GM23248 (cell line): ENCODE measurements at regions not wholly inside any gene's neighbourhood (a gene's known extent, or its start where the extent isn't known, plus 50 kb on each side); places are given as distances from the start of the nearest gene placed in this dataset.

Source experiments
- DNase-seq: peaks from one replicate; pipeline ENCODE4 v3.0.0-alpha.2; 2015
- H2AFZ ChIP-seq: fragments of 200-600 bp; sonication (generic); 2 replicates; pipeline ENCODE4 v1.6.1; 2016; ENCODE audit warnings: antibody characterized with exemption
- H3F3A ChIP-seq: fragments of 200-600 bp; sonication (generic); 2 replicates; pipeline ENCODE4 v1.6.1; 2016; ENCODE audit warnings: mild to moderate bottlenecking, antibody characterized with exemption, mixed run types; ENCODE audit not compliant: insufficient read depth
- H3K27ac ChIP-seq: fragments of 200-600 bp; sonication (generic); 2 replicates; pipeline ENCODE4 v1.5.1; 2016; ENCODE audit warnings: mild to moderate bottlenecking
- H3K27me3 ChIP-seq: fragments of 200-600 bp; sonication (generic); replicated peaks from 2 replicates; pipeline ENCODE4 v1.6.1; 2016; ENCODE audit warnings: mild to moderate bottlenecking; ENCODE audit not compliant: insufficient read depth
- H3K36me3 ChIP-seq: fragments of 200-600 bp; sonication (generic); 2 replicates; pipeline ENCODE4 v1.6.1; 2016; ENCODE audit warnings: low read depth, mild to moderate bottlenecking
- H3K4me1 ChIP-seq: fragments of 200-600 bp; sonication (generic); 2 replicates; pipeline ENCODE4 v1.6.1; 2016; ENCODE audit warnings: mild to moderate bottlenecking; ENCODE audit not compliant: insufficient read depth
- H3K4me2 ChIP-seq: fragments of 200-600 bp; sonication (generic); one replicate; pipeline ENCODE4 v1.6.1; 2016; ENCODE audit warnings: mild to moderate bottlenecking; ENCODE audit not compliant: unreplicated experiment
- H3K4me3 ChIP-seq: fragments of 200-600 bp; sonication (generic); 2 replicates; pipeline ENCODE4 v1.5.1; 2016; ENCODE audit warnings: mild to moderate bottlenecking
- H3K79me2 ChIP-seq: fragments of 200-600 bp; sonication (generic); 2 replicates; pipeline ENCODE4 v1.6.1; 2016; ENCODE audit warnings: mild to moderate bottlenecking; ENCODE audit not compliant: insufficient read depth
- H3K9ac ChIP-seq: fragments of 200-600 bp; sonication (generic); 2 replicates; pipeline ENCODE4 v1.6.1; 2016; ENCODE audit warnings: mild to moderate bottlenecking
- H3K9me2 ChIP-seq: fragments of 200-600 bp; sonication (generic); 2 replicates; pipeline ENCODE4 v1.6.1; 2016; ENCODE audit warnings: mixed run types, mild to moderate bottlenecking, moderate library complexity; ENCODE audit not compliant: insufficient read depth
- H3K9me3 ChIP-seq: fragments of 200-600 bp; sonication (generic); one replicate; pipeline ENCODE4 v1.6.1; 2017; ENCODE audit warnings: low read depth
- H4K20me1 ChIP-seq: fragments of 200-600 bp; sonication (generic); 2 replicates; pipeline ENCODE4 v1.6.0; 2016; ENCODE audit not compliant: insufficient read depth
- EZH2 ChIP-seq: fragments of 200-600 bp; sonication (generic); IDR thresholded peaks from 2 replicates; pipeline ENCODE4 v1.6.1; 2018; ENCODE audit warnings: antibody characterized with exemption, mild to moderate bottlenecking; ENCODE audit not compliant: insufficient read depth, poor library complexity, severe bottlenecking
- EZH2phosphoT487 ChIP-seq: fragments of 200-600 bp; sonication (generic); IDR thresholded peaks from 2 replicates; pipeline ENCODE4 v1.6.1; 2018; ENCODE audit warnings: antibody characterized with exemption, moderate library complexity, mild to moderate bottlenecking, low read depth; ENCODE audit not compliant: insufficient read depth
- WGBS, 2 experiments: methylation state at CpG; one replicate each; pipeline ENCODE4 v1.1.6; 2015 to 2017; ENCODE audit warnings: low lambda C conversion rate in 2 of 2, low coverage in 1 of 2; ENCODE audit errors: missing lambda C conversion rate in 2 of 2; 5-methylcytosine and 5-hydroxymethylcytosine counted together
- in situ Hi-C: fragments of 300-500 bp; cut with MboI; formaldehyde crosslinking; loops from 2 replicates; pipeline ENCODE4 v1.15.0; 2020

DNA sequence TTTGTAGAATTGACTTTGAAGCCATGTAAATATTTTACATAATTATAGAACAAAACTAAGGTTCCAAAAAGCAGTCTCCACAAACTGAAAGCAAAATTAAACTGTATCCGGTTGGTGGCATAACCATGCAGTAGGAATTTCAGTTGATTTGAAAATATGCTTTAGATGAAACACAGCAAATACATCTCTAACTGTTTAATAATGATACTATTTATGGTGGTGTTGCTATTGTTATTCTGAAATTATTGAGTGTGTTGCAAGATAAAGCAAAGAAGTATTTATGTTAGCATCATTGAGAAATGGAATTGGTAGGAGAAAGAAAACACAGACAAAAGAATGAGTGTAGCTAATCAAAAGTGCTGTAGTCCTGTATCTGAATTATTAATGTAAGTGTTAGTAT, 73.8 kb upstream of the MTHFD1L start:
- no peak for DNase-seq
- H3F3A ChIP-seq: no peaks in the 10 kb centered on the region
- no peaks in the 10 kb centered on the region for H3K9me3 ChIP-seq
- 87 to 100% methylated on average over 1 of the region's 1 CpG for WGBS, 2 experiments
- no peak overlapping the region for H3K9ac ChIP-seq
- in situ Hi-C loops: no loop called here
- no peaks in the 10 kb centered on the region for H3K27me3 ChIP-seq
- no peaks in the 10 kb centered on the region for H3K79me2 ChIP-seq
- no peaks in the 10 kb centered on the region for H3K36me3 ChIP-seq
- no peak overlapping the region for H3K27ac ChIP-seq
- no peak overlapping the region for H3K4me3 ChIP-seq
- H4K20me1 ChIP-seq: no peaks in the 10 kb centered on the region
- H3K9me2 ChIP-seq: no peaks in the 10 kb centered on the region
- no peaks in the 10 kb centered on the region for H3K4me1 ChIP-seq
- TF ChIP-seq EZH2: no peak
- TF ChIP-seq EZH2phosphoT487: no peak
- no peak overlapping the region for H3K4me2 ChIP-seq
- no peak overlapping the region for H2AFZ ChIP-seq

DNA sequence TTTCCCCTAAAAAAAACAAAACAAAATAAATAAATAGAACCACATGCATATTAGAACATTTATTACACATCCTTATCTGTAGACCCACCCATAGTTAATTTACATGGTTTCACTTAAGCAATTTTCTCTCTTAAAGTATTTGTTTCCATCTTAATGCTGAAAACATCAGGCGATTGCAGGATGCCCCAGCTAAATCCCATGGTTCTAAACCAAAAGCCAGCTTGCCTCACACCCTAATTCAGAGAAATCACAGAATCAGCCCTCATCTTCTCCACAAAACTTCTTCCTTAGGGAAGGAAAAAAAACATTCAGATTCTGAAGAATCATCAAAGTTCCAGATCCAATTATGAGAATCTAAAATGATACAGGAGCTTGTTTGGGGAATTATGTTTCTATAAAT, 67.6 kb upstream of the MTHFD1L start:
- in situ Hi-C loops: no loop called here
- H2AFZ ChIP-seq: no peak overlapping the region
- no peak for DNase-seq
- H3K9me2 ChIP-seq: no peaks in the 10 kb centered on the region
- H4K20me1 ChIP-seq: no peaks in the 10 kb centered on the region
- H3K4me3 ChIP-seq: no peak overlapping the region
- no peaks in the 10 kb centered on the region for H3K9me3 ChIP-seq
- H3K36me3 ChIP-seq: no peaks in the 10 kb centered on the region
- H3K27me3 ChIP-seq: no peaks in the 10 kb centered on the region
- H3K79me2 ChIP-seq: no peaks in the 10 kb centered on the region
- no peak overlapping the region for H3K27ac ChIP-seq
- H3K4me1 ChIP-seq: peaks cover 7% of the 10 kb centered on the region
- TF ChIP-seq EZH2: no peak
- TF ChIP-seq EZH2phosphoT487: no peak
- H3F3A ChIP-seq: no peaks in the 10 kb centered on the region
- H3K9ac ChIP-seq: no peak overlapping the region
- H3K4me2 ChIP-seq: no peak overlapping the region
- WGBS, 2 experiments: 39 to 71% methylated on average over 1 of the region's 1 CpG

- H2AFZ ChIP-seq: peak overlapping the region; percentile 22; the same call in 1 of the 2 replicates
- no peaks in the 10 kb centered on the region for H3K36me3 ChIP-seq
- H3K9me3 ChIP-seq: no peaks in the 10 kb centered on the region
- 30 to 31% methylated on average over 4 of the region's 4 CpGs for WGBS, 2 experiments
- peak overlapping the region; percentile 3 for H3K4me2 ChIP-seq
- no peaks in the 10 kb centered on the region for H3K9me2 ChIP-seq
- H3K9ac ChIP-seq: no peak overlapping the region
- H3K27ac ChIP-seq: no peak overlapping the region
- no peaks in the 10 kb centered on the region for H4K20me1 ChIP-seq
- in situ Hi-C loops: no loop called here
- H3K4me3 ChIP-seq: no peak overlapping the region
- H3F3A ChIP-seq: no peaks in the 10 kb centered on the region
- TF ChIP-seq EZH2phosphoT487 (no peak), EZH2 (no peak)
- no peaks in the 10 kb centered on the region for H3K27me3 ChIP-seq
- no peaks in the 10 kb centered on the region for H3K79me2 ChIP-seq
- peaks cover 7% of the 10 kb centered on the region for H3K4me1 ChIP-seq
- no peak for DNase-seq
Measured at GRCh38 chr6:150799276-150799805, 66.2 kb upstream of the MTHFD1L start.

DNA sequence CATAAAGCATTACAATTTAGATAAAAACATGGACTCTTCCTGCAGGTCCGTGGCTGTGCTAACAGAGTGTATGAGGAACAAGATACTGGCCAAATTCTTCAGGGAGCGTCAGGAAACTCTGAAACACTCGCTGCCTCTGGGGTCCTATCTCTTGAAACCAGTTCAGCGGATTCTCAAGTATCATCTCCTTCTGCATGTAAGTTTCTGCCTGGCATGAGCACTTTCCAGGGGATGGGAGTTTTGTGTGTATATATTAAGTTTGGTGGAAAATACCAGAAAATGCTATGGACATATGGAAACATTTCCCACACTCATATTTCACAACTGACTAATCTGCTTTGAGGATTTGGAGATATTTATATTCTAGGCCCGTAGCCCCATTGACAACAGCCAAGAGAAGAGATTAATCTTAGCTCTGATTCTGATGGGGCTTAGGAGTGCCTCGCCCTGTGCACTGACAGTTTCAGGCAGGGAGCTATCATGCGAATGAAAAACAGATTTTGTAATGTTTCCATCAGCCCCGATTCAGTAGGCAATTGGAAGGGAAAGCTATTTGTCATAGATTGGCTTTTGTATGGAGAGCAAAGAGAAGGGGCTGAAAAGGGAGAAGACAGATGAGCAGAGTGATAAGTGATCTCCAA, 64.7 kb upstream of the MTHFD1L start:
- Histone ChIP-seq H3K4me2 (peak overlapping the region; percentile 70), H3K36me3 (no peaks in the 10 kb centered on the region), H3K9ac (no peak overlapping the region), H3K9me2 (no peaks in the 10 kb centered on the region), H2AFZ (peak overlapping the region; percentile 43), H3K4me3 (no peak overlapping the region; the same call in 1 of the 2 replicates), H4K20me1 (no peaks in the 10 kb centered on the region), H3K4me1 (peaks cover 7% of the 10 kb centered on the region), H3K27me3 (no peaks in the 10 kb centered on the region), H3F3A (no peaks in the 10 kb centered on the region), H3K79me2 (no peaks in the 10 kb centered on the region), H3K27ac (no peak overlapping the region), H3K9me3 (no peaks in the 10 kb centered on the region)
- in situ Hi-C loops: loop anchor here (25.0 kb wide), 1 partner anchor 738 kb away; the partner anchor contains the start of gene ULBP3
- no peak for TF ChIP-seq EZH2phosphoT487
- no peak for TF ChIP-seq EZH2
- peak; percentile 43 for DNase-seq
- 19 to 23% methylated on average over 8 of the region's 8 CpGs for WGBS, 2 experiments

GRCh38 chr6:150806790-150807189, 58.7 kb upstream of the MTHFD1L start:
- no peak overlapping the region for H3K4me2 ChIP-seq
- H3K27ac ChIP-seq: no peak overlapping the region
- no peak for DNase-seq
- in situ Hi-C loops: loop anchor here (25.0 kb wide), 1 partner anchor 744 kb away; the partner anchor contains the start of gene ULBP3
- H3K4me3 ChIP-seq: no peak overlapping the region
- H3K36me3 ChIP-seq: no peaks in the 10 kb centered on the region
- H3K4me1 ChIP-seq: no peaks in the 10 kb centered on the region
- H4K20me1 ChIP-seq: no peaks in the 10 kb centered on the region
- H3K79me2 ChIP-seq: no peaks in the 10 kb centered on the region
- 93% methylated on average over 2 of the region's 2 CpGs for WGBS, 2 experiments
- no peaks in the 10 kb centered on the region for H3K9me3 ChIP-seq
- no peaks in the 10 kb centered on the region for H3F3A ChIP-seq
- TF ChIP-seq EZH2phosphoT487: no peak
- TF ChIP-seq EZH2: no peak
- no peak overlapping the region for H3K9ac ChIP-seq
- H2AFZ ChIP-seq: no peak overlapping the region
- H3K9me2 ChIP-seq: no peaks in the 10 kb centered on the region
- H3K27me3 ChIP-seq: no peaks in the 10 kb centered on the region
